Midbrain (tissue), 1 donor: ENCODE measurements at regions not wholly inside any gene's neighbourhood (a gene's known extent, or its start where the extent isn't known, plus 50 kb on each side); places are given as distances from the start of the nearest gene placed in this dataset.
"Not testable (repeated sequence)": the region's sequence is repeated elsewhere in the genome, so short reads cannot be mapped to it uniquely, and the experiment has no call there.

Experiments used
- DNase-seq: peaks from one replicate; lab custom pipeline; 2025; lab: John Stamatoyannopoulos, UW

- no peak for DNase-seq
These were observed 149.9 kb upstream of the ANKH start for GRCh38 chr5:15021266-15022046.

GRCh38 chr5:15020736-15021135, 149.2 kb upstream of the ANKH start:
- DNase-seq = no peak

GRCh38 chr5:15014809-15015208, 143.2 kb upstream of the ANKH start:
- DNase-seq = no peak

- peak; percentile 78 for DNase-seq
These were observed 142.3 kb upstream of the ANKH start for GRCh38 chr5:15013654-15014463.

- DNase-seq = no peak
These were observed 140.5 kb upstream of the ANKH start for GRCh38 chr5:15012061-15012460.

- no peak for DNase-seq
These were observed 139.4 kb upstream of the ANKH start for GRCh38 chr5:15010936-15011335.

GRCh38 chr5:15009420-15009819, 137.8 kb upstream of the ANKH start:
- no peak for DNase-seq

GRCh38 chr5:15008921-15009320, 137.3 kb upstream of the ANKH start:
- no peak for DNase-seq

GRCh38 chr5:15008476-15008875, 136.9 kb upstream of the ANKH start:
- DNase-seq = no peak

GRCh38 chr5:15007646-15008045, 136.1 kb upstream of the ANKH start:
- DNase-seq = no peak

- no peak for DNase-seq
These were observed 132.9 kb upstream of the ANKH start for GRCh38 chr5:15004506-15004905.

- DNase-seq = peak; percentile 77
These were observed 131.9 kb upstream of the ANKH start for GRCh38 chr5:15003511-15003920.

- DNase-seq = no peak
These were observed 131.2 kb upstream of the ANKH start for GRCh38 chr5:15002791-15003190.

- no peak for DNase-seq
These were observed 130.6 kb upstream of the ANKH start for GRCh38 chr5:15002173-15002572.

GRCh38 chr5:15001517-15001916, 129.9 kb upstream of the ANKH start:
- no peak for DNase-seq

GRCh38 chr5:14998491-14998890, 126.9 kb upstream of the ANKH start:
- peak; percentile 45 for DNase-seq

- no peak for DNase-seq
These were observed 125.4 kb upstream of the ANKH start for GRCh38 chr5:14996997-14997396.

- no peak for DNase-seq
These were observed 123.7 kb upstream of the ANKH start for GRCh38 chr5:14995229-14995628.

- DNase-seq = not testable (repeated sequence)
These were observed 122.0 kb upstream of the ANKH start for GRCh38 chr5:14993459-14994133.

- not testable (repeated sequence) for DNase-seq
These were observed 121.3 kb upstream of the ANKH start for GRCh38 chr5:14992751-14993458.

- DNase-seq = no peak
These were observed 116.6 kb upstream of the ANKH start for GRCh38 chr5:14988223-14988622.

- no peak for DNase-seq
These were observed 114.8 kb upstream of the ANKH start for GRCh38 chr5:14986413-14986812.
